Epithelial cell of proximal tubule (primary cell): ENCODE measurements at regions not wholly inside any gene's neighbourhood (a gene's known extent, or its start where the extent isn't known, plus 50 kb on each side); places are given as distances from the start of the nearest gene placed in this dataset.

ENCODE experiments used
- DNase-seq: peaks from one replicate; pipeline ENCODE4 v3.0.0-alpha.2; 2011; ENCODE audit warnings: low read depth
- H3K4me3 ChIP-seq: 2 replicates; pipeline ENCODE4 v1.5.1; 2011; ENCODE audit warnings: low read depth, mild to moderate bottlenecking, low read length
- CTCF ChIP-seq: conservative IDR thresholded peaks from 2 replicates; pipeline ENCODE4 v1.5.1; 2012; ENCODE audit warnings: low read depth, mild to moderate bottlenecking, low read length

DNA sequence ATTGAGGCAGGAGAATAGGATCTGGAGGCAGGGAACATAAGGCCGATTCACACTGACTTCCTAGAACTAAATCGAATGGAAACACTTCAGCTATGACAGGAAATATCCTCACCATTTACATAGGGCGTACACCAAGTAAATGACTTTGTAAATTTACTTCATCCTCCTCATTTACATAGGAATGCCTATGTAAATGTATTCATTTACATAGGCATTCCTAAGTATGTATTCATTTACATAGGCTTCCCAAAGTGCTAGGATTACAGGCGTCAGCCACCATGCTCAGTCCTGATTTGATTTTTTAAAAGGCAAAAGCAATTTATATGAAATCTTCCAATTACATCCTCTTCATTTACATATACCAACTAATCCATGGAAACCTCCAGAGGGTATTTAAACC, 133.1 kb upstream of the RFC3 start:
- no peak overlapping the region for H3K4me3 ChIP-seq
- TF ChIP-seq CTCF: no peak
- no peak for DNase-seq

DNA sequence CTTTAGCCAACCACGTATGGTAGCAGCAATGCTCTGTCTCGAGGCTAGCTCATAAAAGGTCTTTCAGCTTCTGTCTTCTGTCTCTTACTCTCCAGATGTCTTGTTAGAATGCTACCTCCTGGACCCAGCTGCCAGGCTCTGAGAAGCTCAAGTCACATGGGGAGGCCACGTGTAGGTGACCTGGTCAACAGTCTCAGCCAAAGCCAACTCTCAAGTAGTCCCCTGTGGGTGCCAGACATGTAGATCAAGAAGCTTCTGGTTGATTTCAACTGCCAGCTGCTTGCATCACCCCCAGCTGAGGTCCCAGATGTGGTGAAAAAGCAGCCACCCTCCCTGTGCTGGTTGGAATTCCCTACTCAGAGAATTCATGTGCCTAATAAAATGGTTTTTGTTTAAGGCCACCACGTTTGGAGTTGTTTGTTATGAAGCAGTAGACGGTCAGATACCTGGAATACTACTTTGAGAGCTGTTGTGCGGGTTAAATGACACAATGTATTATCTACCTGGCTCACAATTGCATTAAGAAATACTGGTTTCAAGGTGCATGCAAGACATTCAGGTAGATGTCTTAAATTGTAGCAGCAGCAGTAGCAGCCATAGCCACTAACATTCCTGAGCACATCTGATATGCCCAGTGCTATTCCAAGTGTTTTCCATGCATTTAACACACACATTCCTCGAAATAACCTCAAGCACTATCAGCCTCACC, 131.0 kb upstream of the RFC3 start:
- H3K4me3 ChIP-seq: no peak overlapping the region
- no peak for DNase-seq
- no peak for TF ChIP-seq CTCF

GRCh38 chr13:33690354-33690753, 127.6 kb upstream of the RFC3 start:
- DNase-seq: no peak
- no peak for TF ChIP-seq CTCF
- no peak overlapping the region for H3K4me3 ChIP-seq

DNA sequence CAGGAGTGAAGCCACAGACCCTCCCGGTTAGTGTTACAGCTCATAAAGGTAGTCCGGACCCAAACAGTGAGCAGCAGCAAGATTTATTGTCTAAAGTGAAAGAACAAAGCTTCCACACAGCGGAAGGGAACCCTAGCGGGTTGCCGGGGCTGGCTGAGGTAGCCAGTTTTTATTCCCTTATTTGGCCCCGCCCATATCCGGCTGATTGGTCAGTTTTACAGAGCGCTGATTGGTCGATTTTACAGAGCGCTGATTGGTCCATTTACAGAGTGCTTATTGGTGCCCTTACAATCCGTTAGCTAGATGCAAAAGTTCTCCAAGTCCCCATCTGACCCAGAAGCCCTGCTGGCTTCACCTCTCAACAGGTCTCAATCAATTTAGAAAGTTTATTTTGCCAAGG, 126.0 kb upstream of the RFC3 start:
- TF ChIP-seq CTCF: no peak
- H3K4me3 ChIP-seq: no peak overlapping the region
- no peak for DNase-seq

GRCh38 chr13:33692531-33692930, 125.4 kb upstream of the RFC3 start:
- DNase-seq: no peak
- TF ChIP-seq CTCF: no peak

GRCh38 chr13:33694546-33694945, 123.4 kb upstream of the RFC3 start:
- no peak for TF ChIP-seq CTCF
- no peak overlapping the region for H3K4me3 ChIP-seq
- no peak for DNase-seq

More at GRCh38 chr13:33692531-33692930, 125.4 kb upstream of the RFC3 start:
- H3K4me3 ChIP-seq: no peak overlapping the region

- no peak for TF ChIP-seq CTCF
- no peak overlapping the region for H3K4me3 ChIP-seq
- DNase-seq: no peak
Observed at GRCh38 chr13:33696530-33696929, 121.4 kb upstream of the RFC3 start.
